ENCODE measurements at regions not wholly inside any gene's neighbourhood (a gene's known extent, or its start where the extent isn't known, plus 50 kb on each side); places are given as distances from the start of the nearest gene placed in this dataset.

- no peak for DNase-seq
These were observed 55.0 kb downstream of the GPR6 start for GRCh38 chr6:110033101-110033500.

- no peak for DNase-seq
These were observed 55.9 kb downstream of the GPR6 start for GRCh38 chr6:110033749-110034666.

DNA sequence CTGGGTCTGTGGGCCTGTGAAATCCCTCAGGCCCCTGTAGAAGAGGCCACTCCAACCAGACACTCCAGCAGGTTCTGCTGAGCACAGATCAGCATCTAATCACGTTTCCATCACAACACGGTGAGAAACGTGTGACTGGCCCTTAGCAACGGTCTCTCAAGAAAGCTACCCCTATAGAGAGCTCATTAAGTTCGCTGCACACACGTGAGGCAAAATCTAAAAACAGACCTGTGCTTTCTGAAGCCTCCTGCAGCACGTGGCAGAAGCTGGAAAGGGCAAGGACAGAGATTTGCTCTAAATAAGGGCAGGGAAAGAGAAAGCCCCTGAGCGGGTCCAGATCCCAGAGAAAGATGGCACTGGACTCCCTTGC, 56.5 kb downstream of the GPR6 start:
- DNase-seq = no peak

DNA sequence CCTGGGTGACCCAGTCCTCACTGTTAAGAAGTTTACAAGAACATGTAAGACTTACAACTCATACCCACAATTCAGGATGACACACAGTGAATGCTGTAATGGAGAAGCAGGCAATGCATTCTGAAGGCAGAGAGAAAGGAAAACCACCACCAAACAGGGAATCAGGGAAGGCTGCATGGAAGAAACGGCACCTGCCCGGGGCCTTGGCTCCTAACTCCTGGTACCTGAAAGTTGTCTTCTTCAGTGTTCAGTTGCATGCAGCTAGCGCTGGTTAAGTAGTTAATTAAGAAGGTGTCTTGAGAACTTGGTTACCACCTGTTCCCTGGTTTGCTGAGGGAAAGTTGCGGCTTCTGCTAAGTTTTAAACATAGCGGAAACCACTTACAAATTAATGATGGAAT, 57.2 kb downstream of the GPR6 start:
- DNase-seq = no peak

DNA sequence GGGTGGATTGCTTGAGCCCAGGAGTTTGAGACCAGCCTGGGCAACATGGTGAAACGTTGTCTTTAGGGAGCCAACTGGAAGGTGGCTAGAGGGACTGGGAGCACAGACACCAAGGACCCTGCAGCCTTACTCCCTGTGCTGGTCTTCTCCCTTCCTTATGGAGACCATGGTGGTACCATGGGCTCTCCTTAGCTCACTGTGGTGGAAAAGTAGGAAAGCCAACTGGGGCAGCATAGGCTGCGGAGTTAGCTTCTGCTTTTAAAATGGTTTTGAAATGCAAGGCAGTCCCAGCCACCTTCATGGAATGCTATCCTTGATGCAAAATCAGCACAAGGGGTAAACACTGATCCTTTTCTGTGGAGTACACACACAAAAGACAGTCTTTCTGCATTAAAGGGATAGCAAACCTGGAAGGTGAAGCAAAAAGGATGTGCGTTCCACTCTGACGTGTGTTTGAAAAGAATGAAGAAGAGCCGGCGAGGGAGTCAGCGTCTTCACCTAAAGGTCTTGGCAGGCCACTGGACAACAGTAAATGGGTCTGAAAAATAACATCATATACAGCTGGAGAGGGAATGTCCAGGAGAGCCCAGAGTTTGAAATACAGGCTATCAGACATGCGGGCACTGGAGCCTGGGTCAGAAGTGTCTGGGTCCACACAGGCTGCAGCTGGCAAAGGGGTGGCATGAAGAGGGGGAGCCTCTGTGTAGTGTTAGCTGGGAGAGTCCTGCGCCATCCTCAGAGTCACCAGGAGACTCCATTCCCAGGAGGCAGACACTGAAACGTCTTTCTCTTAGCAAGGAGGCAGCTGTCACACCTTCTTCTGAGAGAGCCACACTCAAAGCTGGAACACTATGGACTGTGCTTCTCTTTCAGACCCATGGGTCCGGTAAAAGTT, 58.5 kb downstream of the GPR6 start:
- no peak for DNase-seq

DNA sequence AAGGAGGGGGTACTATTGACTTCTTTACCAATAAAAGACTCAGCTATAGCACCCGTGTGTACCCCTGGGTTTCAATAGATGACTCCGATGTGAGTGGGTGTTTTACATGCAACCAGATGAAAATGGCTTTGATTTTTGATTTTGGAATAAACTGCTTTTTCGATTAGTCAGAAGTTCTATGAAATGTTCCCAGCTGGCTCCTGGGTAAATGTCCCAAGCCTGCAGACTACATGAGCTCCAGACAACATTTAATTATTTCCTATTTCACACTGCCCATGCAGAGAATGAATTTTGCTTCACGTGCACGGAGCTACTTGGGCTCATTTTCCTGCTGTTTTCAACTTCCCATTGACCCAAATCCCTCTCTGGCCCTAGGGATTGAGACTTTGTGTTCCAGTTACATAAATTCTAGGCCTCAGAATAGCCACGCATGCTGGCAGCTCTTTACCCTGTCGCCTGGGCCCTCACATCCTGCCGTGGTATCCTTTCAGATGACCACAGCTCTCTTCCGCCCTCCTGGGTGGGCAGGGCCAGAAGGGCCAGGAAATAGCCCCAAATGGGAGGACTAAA, 59.7 kb downstream of the GPR6 start:
- no peak for DNase-seq

GRCh38 chr6:110039364-110039980, 61.4 kb downstream of the GPR6 start:
- DNase-seq = peak; percentile 87

DNA sequence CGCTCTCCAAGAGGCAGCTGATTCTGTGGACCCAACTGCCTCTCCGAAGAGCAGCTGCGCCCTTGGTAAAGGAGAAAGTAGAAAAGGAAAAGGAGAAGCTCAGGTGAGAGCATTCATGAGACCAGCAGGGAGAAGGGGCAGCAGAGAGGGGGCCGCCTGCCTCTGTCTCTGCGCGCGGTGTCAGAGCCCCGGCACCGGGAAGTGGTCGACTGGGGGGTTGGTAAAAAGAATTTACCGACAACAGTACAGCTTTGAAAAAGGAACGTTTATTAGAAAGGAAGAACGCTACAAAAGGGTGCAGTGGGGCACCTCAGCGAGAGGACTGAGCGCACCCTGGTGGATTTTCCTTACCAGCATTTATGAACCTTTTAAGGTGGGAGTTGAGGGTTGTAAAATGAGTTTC, 61.9 kb downstream of the GPR6 start:
- DNase-seq = peak; percentile 78

DNA sequence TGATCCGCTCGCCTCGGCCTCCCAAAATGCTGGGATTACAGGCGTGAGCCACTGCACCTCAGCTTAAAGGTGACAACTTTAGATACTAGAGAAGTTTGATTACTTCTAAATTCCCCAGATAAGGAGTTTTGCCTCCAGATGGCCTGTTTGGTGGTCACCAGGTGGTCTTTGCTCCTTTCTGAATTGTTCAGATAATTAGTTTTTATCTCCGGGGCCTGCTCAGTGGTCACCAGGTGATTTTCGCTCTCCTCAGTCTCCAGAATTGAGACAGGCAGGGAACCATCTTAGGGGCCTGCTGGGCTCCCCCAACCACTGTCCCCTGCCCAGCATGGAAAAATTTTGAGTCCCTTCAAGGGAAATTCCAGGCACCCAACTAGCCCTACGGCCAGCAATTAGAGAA, 62.6 kb downstream of the GPR6 start:
- DNase-seq = no peak

DNA sequence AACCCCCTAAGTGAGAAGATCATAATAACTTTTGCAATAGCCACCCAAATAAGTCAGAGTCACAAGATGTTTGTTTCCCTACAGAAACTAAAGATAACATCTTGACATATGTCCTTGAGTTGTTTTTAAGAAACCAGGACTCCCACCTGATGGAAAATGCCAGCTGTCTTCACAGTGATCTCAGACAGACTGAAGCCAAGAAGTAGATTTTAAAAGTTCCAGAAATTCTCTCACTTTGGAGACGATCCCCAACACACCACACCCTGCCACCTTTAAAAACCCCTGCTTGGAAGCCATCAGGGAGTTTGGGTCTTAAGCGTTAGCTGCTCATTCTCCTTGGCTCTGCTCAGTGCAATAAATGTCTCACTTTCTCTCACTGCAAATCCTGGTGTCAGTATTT, 63.0 kb downstream of the GPR6 start:
- no peak for DNase-seq

- DNase-seq = no peak
These were observed 63.7 kb downstream of the GPR6 start for GRCh38 chr6:110041830-110042229.

GRCh38 chr6:110042670-110043296, 64.7 kb downstream of the GPR6 start:
- no peak for DNase-seq

- DNase-seq = no peak
These were observed 65.4 kb downstream of the GPR6 start for GRCh38 chr6:110043366-110043994.

DNA sequence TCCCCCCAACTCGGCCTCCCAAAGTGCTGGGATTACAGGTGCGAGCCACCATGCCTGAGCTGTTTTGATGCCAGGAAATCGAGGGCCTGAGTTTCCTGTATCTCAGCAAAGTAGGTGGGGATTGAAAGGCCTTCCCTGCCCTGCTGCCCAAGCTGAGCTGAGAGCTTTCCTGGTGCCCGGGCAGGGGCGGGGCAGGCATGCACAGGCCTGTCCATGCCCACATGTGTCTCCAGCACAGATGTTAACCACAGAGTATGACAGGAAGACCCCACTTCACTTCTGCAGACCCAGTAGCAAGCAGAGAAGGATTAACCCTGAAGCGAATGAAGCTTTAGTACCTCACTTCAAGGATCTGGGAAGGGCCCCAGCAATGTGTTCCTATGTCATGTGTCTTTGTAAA, 66.0 kb downstream of the GPR6 start:
- no peak for DNase-seq

DNA sequence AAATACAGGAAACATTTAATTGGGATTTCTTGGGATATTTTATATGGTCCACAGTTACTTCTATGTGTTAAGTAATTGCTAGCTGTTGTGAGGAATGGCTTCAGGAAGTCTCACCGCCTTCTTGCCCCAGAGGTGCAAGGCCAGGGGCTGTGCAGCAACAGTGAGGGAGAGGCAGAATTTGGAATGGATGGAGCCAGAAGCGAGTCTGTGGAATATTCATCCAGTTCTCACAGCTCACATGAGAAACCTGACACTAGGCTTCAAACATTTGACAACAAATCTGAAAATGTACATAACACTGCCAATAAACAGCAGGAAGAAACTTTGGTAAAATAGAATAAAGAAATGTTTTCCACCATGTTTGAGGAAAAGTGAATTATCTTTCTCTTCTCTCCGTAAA, 66.5 kb downstream of the GPR6 start:
- DNase-seq = no peak

- DNase-seq = no peak
These were observed 70.2 kb downstream of the GPR6 start for GRCh38 chr6:110048221-110048875.

DNA sequence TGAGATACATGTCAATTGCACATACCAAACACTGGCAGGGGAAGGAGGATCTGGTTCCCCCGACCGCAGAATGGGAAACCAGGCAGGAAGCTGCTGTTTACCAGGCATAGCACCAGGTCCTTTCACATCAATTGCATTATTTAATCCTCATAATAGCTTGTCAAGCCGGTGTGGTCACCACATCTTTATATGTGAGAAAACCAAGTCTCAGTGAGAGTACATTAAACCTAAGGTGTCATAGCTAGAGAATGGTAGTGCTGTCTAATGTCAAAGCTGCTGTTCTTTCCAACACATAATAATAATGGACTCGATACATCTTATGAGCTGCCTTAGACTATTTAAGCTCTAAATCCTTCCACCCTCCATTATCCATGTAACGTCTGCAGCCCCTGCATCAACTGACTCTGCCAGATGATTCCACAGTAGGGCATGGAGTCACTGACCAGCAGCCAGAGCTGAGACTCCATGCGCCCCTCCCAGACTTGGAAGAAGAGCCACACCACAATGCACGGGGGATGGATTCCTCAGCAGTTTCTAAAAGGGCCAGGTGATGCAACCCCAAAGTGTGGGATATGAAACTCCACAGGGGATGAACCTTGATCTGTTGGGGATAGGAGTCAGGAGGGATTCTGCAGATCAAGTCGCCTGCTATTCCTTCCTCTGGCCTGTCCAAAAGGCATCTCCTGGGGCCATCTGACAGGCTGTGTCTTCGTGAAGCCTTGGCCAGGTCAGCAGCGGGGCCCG, 71.8 kb downstream of the GPR6 start:
- no peak for DNase-seq
